ENCODE measurements at regions not wholly inside any gene's neighbourhood (a gene's known extent, or its start where the extent isn't known, plus 50 kb on each side); places are given as distances from the start of the nearest gene placed in this dataset.

GRCh38 chr11:128391811-128392210 lies 195.5 kb downstream of the ETS1 start:
- Mint-ChIP-seq H3K27ac (no peak overlapping the region), H3K4me1 (ENCODE audit: low read depth) (peaks cover 21% of the 10 kb centered on the region), H3K4me3 (no peak overlapping the region), H3K9me3 (no peaks in the 10 kb centered on the region), H3K27me3 (ENCODE audit: low read depth) (no peaks in the 10 kb centered on the region), H3K36me3 (ENCODE audit: low read depth) (no peaks in the 10 kb centered on the region)
- CTCF ChIA-PET, result interaction anchor here (0.8 kb wide), 1 partner anchor 15 kb away, joined by 3 read pairs; no protein-coding TSS in a partner anchor
- DNase-seq, result no peak
- intact Hi-C loops (cut with micrococcal nuclease), result no loop called here

GRCh38 chr11:128390246-128390645 lies 197.1 kb downstream of the ETS1 start:
- H3K9me3 Mint-ChIP-seq, result no peaks in the 10 kb centered on the region
- H3K36me3 Mint-ChIP-seq (ENCODE audit: low read depth), result no peaks in the 10 kb centered on the region
- intact Hi-C loops (cut with micrococcal nuclease), result no loop called here
- DNase-seq, result no peak
- CTCF ChIA-PET, result no interaction called here
- H3K27ac Mint-ChIP-seq, result no peak overlapping the region
- no peaks in the 10 kb centered on the region for H3K27me3 Mint-ChIP-seq (ENCODE audit: low read depth)
- peaks cover 30% of the 10 kb centered on the region for H3K4me1 Mint-ChIP-seq (ENCODE audit: low read depth)
- no peak overlapping the region for H3K4me3 Mint-ChIP-seq

GRCh38 chr11:128389461-128389976 lies 197.8 kb downstream of the ETS1 start:
- Mint-ChIP-seq H3K27me3 (ENCODE audit: low read depth) (no peaks in the 10 kb centered on the region), H3K4me3 (no peak overlapping the region), H3K9me3 (no peaks in the 10 kb centered on the region), H3K27ac (no peak overlapping the region), H3K4me1 (ENCODE audit: low read depth) (peaks cover 30% of the 10 kb centered on the region), H3K36me3 (ENCODE audit: low read depth) (no peaks in the 10 kb centered on the region)
- CTCF ChIA-PET, result no interaction called here
- no peak for DNase-seq
- intact Hi-C loops (cut with micrococcal nuclease), result no loop called here

- H3K36me3 Mint-ChIP-seq (ENCODE audit: low read depth), result no peaks in the 10 kb centered on the region
- CTCF ChIA-PET, result no interaction called here
- intact Hi-C loops (cut with micrococcal nuclease), result no loop called here
- H3K4me1 Mint-ChIP-seq (ENCODE audit: low read depth), result peaks cover 29% of the 10 kb centered on the region
- no peak overlapping the region for H3K4me3 Mint-ChIP-seq
- H3K27me3 Mint-ChIP-seq (ENCODE audit: low read depth), result no peaks in the 10 kb centered on the region
- no peak overlapping the region for H3K27ac Mint-ChIP-seq
- DNase-seq, result no peak
- no peaks in the 10 kb centered on the region for H3K9me3 Mint-ChIP-seq
Observed at GRCh38 chr11:128388206-128388815, 199.0 kb downstream of the ETS1 start.

GRCh38 chr11:128379587-128380580 lies 207.5 kb downstream of the ETS1 start:
- peak; percentile 56 for DNase-seq
- Mint-ChIP-seq H3K36me3 (ENCODE audit: low read depth) (peaks cover 4% of the 10 kb centered on the region), H3K4me3 (no peak overlapping the region), H3K4me1 (ENCODE audit: low read depth) (peaks cover 37% of the 10 kb centered on the region), H3K9me3 (peaks cover 11% of the 10 kb centered on the region), H3K27me3 (ENCODE audit: low read depth) (no peaks in the 10 kb centered on the region), H3K27ac (peak overlapping the region; percentile 61)
- intact Hi-C loops (cut with micrococcal nuclease), result loop anchor here (1.0 to 2.0 kb wide), 5 partner anchors 19 to 91 kb away; no protein-coding TSS in a partner anchor
- CTCF ChIA-PET, result no interaction called here

GRCh38 chr11:128375961-128376360 lies 211.4 kb downstream of the ETS1 start:
- peaks cover 8% of the 10 kb centered on the region for H3K9me3 Mint-ChIP-seq
- no peaks in the 10 kb centered on the region for H3K27me3 Mint-ChIP-seq (ENCODE audit: low read depth)
- CTCF ChIA-PET, result interaction anchor here (1.0 to 1.6 kb wide), 3 partner anchors 18 to 255 kb away, joined by 3 read pairs; no protein-coding TSS in a partner anchor
- intact Hi-C loops (cut with micrococcal nuclease), result no loop called here
- H3K4me3 Mint-ChIP-seq, result no peak overlapping the region
- no peak overlapping the region for H3K27ac Mint-ChIP-seq
- H3K36me3 Mint-ChIP-seq (ENCODE audit: low read depth), result peaks cover 4% of the 10 kb centered on the region
- no peak for DNase-seq
- peaks cover 44% of the 10 kb centered on the region for H3K4me1 Mint-ChIP-seq (ENCODE audit: low read depth)

GRCh38 chr11:128374026-128374425 lies 213.3 kb downstream of the ETS1 start:
- Mint-ChIP-seq H3K4me1 (ENCODE audit: low read depth) (peaks cover 31% of the 10 kb centered on the region), H3K36me3 (ENCODE audit: low read depth) (peaks cover 4% of the 10 kb centered on the region), H3K27ac (no peak overlapping the region), H3K4me3 (no peak overlapping the region), H3K27me3 (ENCODE audit: low read depth) (no peaks in the 10 kb centered on the region), H3K9me3 (peaks cover 8% of the 10 kb centered on the region)
- intact Hi-C loops (cut with micrococcal nuclease), result no loop called here
- no peak for DNase-seq
- CTCF ChIA-PET, result interaction anchor here (1.0 kb wide), 1 partner anchor 12 kb away, joined by 3 read pairs; no protein-coding TSS in a partner anchor

- Mint-ChIP-seq H3K36me3 (ENCODE audit: low read depth) (peaks cover 4% of the 10 kb centered on the region), H3K4me3 (no peak overlapping the region), H3K9me3 (peaks cover 8% of the 10 kb centered on the region), H3K4me1 (ENCODE audit: low read depth) (peaks cover 29% of the 10 kb centered on the region), H3K27me3 (ENCODE audit: low read depth) (no peaks in the 10 kb centered on the region), H3K27ac (no peak overlapping the region)
- no peak for DNase-seq
- CTCF ChIA-PET, result interaction anchor here (1.0 kb wide), 1 partner anchor 11 kb away, joined by 3 read pairs; no protein-coding TSS in a partner anchor
- intact Hi-C loops (cut with micrococcal nuclease), result no loop called here
Observed at GRCh38 chr11:128372977-128373376, 214.4 kb downstream of the ETS1 start.

- H3K4me3 Mint-ChIP-seq, result peak overlapping the region; percentile 22
- intact Hi-C loops (cut with micrococcal nuclease), result no loop called here
- H3K36me3 Mint-ChIP-seq (ENCODE audit: low read depth), result no peaks in the 10 kb centered on the region
- peaks cover 13% of the 10 kb centered on the region for H3K4me1 Mint-ChIP-seq (ENCODE audit: low read depth)
- CTCF ChIA-PET, result interaction anchor here (0.6 to 1.3 kb wide), 3 partner anchors 45 to 69 kb away, joined by 3 to 4 read pairs (median 3); no protein-coding TSS in a partner anchor
- peak; percentile 44 for DNase-seq
- no peak overlapping the region for H3K27ac Mint-ChIP-seq
- H3K27me3 Mint-ChIP-seq (ENCODE audit: low read depth), result no peaks in the 10 kb centered on the region
- no peaks in the 10 kb centered on the region for H3K9me3 Mint-ChIP-seq
Observed at GRCh38 chr11:128367573-128367972, 219.8 kb downstream of the ETS1 start.

- Mint-ChIP-seq H3K36me3 (ENCODE audit: low read depth) (no peaks in the 10 kb centered on the region), H3K27ac (no peak overlapping the region), H3K4me1 (ENCODE audit: low read depth) (peaks cover 11% of the 10 kb centered on the region), H3K4me3 (no peak overlapping the region), H3K9me3 (no peaks in the 10 kb centered on the region), H3K27me3 (ENCODE audit: low read depth) (no peaks in the 10 kb centered on the region)
- CTCF ChIA-PET, result no interaction called here
- intact Hi-C loops (cut with micrococcal nuclease), result no loop called here
- DNase-seq, result peak; percentile 31
Observed at GRCh38 chr11:128365044-128365443, 222.3 kb downstream of the ETS1 start.

GRCh38 chr11:128361451-128362020 lies 225.8 kb downstream of the ETS1 start:
- Mint-ChIP-seq H3K9me3 (no peaks in the 10 kb centered on the region), H3K27me3 (ENCODE audit: low read depth) (no peaks in the 10 kb centered on the region), H3K36me3 (ENCODE audit: low read depth) (no peaks in the 10 kb centered on the region), H3K4me1 (ENCODE audit: low read depth) (peaks cover 13% of the 10 kb centered on the region), H3K4me3 (no peak overlapping the region), H3K27ac (no peak overlapping the region)
- CTCF ChIA-PET, result interaction anchor here (0.6 to 1.4 kb wide), 3 partner anchors 12 to 44 kb away, joined by 3 read pairs; no protein-coding TSS in a partner anchor
- DNase-seq, result peak; percentile 37
- intact Hi-C loops (cut with micrococcal nuclease), result no loop called here

- no peaks in the 10 kb centered on the region for H3K27me3 Mint-ChIP-seq (ENCODE audit: low read depth)
- H3K4me1 Mint-ChIP-seq (ENCODE audit: low read depth), result peaks cover 17% of the 10 kb centered on the region
- H3K9me3 Mint-ChIP-seq, result no peaks in the 10 kb centered on the region
- no peak overlapping the region for H3K27ac Mint-ChIP-seq
- H3K4me3 Mint-ChIP-seq, result no peak overlapping the region
- CTCF ChIA-PET, result interaction anchor here (1.0 to 1.2 kb wide), 2 partner anchors 10 to 271 kb away, joined by 3 read pairs; no protein-coding TSS in a partner anchor
- no peak for DNase-seq
- intact Hi-C loops (cut with micrococcal nuclease), result no loop called here
- no peaks in the 10 kb centered on the region for H3K36me3 Mint-ChIP-seq (ENCODE audit: low read depth)
Observed at GRCh38 chr11:128359515-128359914, 227.8 kb downstream of the ETS1 start.

Measured in activated naive CD4-positive, alpha-beta T cell treated with anti-CD3 and anti-CD28 coated beads for 36 hours (primary cell).